ENCODE measurements at regions not wholly inside any gene's neighbourhood (a gene's known extent, or its start where the extent isn't known, plus 50 kb on each side); places are given as distances from the start of the nearest gene placed in this dataset.
"Not testable (repeated sequence)": the region's sequence is repeated elsewhere in the genome, so short reads cannot be mapped to it uniquely, and the experiment has no call there.

DNA sequence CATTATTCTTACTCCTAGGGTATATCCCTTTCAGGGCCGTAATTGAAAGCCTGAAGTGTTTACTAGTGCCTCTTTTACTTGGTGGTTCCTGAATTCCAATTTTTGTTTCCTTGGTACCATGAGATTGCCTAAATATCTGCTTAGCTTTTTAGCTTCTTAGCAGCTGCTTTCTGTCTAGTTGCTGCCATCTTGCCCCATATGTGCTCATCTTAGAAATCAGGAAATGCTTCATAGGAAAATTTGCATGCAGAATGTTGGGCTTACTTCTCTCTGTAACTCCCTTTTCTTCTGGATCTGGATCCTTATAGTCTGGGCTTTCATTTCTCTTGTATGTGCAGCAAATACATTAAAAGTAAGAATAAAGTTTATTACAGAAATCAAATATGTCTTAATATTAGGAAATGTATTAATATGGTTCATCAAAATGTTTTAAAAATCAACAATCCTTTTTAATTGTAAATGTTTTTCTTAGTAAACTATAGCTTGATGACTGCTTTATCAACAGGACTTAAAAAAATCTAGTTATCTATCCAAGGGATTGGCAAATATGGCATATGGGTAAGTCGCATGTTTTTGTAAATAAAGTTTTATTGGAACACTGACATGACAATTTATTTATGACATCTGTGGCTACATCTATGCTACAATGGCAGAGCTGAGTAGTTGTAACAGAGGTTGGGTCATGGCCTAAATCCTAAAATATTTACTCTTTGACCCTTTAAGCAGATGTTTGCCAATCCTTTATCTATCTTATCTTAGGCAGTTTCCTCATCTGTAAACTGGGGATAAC is 73.5 kb upstream of the CDK6 start:
- DNase-seq: no peak

DNA sequence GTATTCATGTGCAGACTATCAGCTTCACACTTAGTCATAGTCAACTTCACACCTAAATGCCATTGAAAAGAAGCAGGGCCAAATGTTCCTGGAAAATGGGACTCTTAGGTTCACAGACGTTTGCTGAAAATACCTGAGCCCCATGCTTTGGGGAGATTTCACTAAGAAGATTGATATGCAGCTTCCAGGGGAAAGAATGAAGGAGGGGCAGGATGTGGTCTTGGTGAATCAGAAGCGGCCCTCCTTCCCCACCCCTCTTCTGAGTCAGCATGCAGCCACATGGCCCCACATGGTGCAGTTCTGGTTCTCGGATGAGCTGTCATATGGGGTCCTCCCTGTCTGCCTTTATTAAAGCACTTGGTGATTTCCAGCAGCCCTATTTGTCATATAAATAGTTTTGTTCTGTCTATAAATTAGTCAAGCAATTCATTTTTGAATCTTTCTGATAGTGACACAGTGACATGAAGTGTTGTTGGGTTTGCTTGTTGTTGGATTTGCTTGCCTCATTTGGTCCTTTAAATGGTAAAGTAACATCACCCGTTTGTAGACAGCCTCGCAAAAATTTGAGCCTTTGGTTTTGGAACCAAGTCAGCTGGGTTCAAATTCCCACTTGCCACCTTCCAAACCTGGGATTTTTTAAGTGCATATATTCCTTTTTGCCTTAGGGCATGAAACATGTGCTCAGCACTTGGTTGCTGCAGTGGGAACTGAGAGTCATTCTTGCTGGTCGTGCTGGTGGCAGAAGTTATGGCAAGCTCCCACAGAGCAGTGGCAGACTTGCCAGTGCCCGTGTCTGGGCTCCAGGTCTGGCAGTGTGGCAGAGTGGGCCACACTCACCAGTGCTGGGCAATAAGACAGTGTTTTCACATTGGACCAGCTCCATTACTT is 68.1 kb upstream of the CDK6 start:
- peak; percentile 78 for DNase-seq

DNA sequence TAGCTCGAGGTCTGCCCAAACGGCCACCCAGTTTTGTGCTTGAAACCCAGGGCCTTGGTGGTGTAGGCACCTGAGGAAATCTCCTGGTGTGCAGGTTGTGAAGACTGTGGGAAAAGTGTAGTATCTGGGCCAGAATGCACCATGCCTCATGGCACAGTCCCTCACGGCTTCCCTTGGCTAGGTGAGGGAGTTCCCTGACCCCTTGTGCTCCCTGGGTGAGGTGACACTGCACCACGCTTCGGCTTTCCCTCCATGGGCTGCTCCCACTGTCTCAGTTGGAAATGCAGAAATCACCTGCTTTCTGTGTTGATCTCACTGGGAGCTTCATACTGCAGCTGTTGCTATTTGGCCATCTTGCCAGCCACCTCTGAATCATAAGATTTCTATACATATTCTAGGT is 62.4 kb upstream of the CDK6 start:
- DNase-seq: no peak

DNA sequence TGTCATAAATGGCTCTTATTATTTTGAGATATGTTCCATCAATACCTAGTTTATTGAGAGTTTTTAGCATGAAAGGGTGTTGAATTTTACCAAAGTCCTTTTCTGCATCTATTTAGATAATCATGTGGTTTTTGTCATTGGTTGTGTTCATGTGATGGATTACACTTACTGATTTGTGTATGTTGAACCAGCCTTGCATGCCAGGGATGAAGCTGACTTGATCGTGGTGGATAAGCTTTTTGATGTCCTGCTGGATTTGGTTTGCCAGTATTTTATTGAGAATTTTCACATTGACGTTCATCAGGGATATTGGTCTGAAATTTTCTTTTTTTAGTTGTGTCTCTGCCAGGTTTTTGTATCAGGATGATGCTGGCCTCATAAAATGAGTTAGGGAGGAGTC is 58.5 kb upstream of the CDK6 start:
- not testable (repeated sequence) for DNase-seq

DNA sequence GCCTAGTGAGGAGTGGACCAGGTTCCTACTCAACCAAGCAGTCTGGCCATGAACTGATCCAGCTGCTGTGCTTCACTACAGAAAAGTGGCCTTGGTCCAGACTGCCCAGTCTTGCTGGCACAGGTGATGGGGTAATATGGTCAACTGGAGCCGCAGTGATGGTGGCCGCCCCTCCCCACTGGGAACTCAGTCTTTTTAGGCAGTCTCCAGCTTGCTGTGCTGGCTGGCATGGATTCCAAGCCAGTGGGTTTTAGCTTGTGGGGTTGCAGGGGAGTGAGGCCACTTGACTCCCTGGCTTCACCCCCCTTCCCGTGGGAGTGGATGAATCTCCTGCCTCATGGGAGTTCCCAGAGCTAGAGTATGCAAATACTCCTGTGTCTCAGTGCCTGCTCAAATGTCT is 52.7 kb upstream of the CDK6 start:
- DNase-seq: no peak

Measured in CD4-positive, alpha-beta T cell treated with Interleukin-17A for 4 hours (primary cell).